ENCODE measurements at regions not wholly inside any gene's neighbourhood (a gene's known extent, or its start where the extent isn't known, plus 50 kb on each side); places are given as distances from the start of the nearest gene placed in this dataset.
"Not testable (repeated sequence)": the region's sequence is repeated elsewhere in the genome, so short reads cannot be mapped to it uniquely, and the experiment has no call there.

DNA sequence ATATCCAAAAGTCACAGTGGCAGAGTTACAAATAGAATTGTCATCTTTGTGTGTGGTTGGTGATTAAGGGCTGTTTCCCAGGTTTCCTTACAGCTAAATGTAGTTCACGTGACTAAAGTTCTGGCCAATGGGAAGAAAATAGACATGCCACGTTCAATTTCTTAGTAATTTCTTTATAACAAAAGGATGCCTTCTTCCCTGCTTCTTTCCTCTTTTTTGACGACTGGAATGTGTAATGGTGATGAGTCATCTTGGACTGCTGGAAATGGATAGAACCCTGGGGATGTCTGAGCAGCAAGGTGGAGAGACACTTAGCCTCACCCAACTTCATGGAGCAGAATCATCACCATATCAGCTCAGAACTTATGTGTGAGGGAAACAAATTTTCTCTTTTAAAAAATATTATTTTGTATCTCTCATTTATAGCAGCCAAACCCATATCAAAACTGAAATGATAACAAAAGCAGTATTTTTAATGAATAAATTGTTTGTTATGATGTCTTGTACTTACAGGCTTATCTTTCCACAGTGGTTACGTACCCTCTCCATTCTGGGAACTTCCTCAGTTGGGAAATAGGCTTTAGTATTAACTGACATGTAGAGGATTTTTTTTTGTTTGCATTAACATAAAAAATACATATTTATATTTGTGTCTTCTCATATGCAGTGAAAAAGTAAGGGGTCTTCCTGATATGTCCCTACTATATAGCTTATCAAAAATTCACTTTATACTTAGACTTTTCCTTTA lies 91.1 kb upstream of the CDH2 start:
- DNase-seq (ENCODE audit: extremely low read depth, insufficient read length) = no peak

DNA sequence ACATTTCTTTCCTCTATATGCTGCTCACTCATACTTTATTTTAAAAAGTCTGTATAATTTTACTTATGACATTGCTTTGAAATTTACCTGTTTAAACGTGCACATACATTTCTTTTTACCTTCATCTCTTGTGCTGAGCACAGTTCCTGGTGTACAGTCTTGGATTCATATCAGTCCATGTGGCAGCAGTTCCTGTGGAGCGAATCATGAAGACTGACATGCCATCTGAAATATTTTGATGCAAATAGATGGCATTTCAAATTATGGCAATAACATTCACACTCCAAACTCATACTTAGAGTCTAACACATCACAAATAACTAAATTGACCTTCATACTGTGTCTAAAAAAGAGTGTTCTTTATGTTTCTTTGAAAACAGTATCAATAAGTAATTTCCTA lies 90.3 kb upstream of the CDH2 start:
- H3K27me3 ChIP-seq (replicated peaks; ENCODE audit: control insufficient read depth, insufficient read depth, low read length) = no peaks in the 10 kb centered on the region
- TF ChIP-seq, protein P1, sequence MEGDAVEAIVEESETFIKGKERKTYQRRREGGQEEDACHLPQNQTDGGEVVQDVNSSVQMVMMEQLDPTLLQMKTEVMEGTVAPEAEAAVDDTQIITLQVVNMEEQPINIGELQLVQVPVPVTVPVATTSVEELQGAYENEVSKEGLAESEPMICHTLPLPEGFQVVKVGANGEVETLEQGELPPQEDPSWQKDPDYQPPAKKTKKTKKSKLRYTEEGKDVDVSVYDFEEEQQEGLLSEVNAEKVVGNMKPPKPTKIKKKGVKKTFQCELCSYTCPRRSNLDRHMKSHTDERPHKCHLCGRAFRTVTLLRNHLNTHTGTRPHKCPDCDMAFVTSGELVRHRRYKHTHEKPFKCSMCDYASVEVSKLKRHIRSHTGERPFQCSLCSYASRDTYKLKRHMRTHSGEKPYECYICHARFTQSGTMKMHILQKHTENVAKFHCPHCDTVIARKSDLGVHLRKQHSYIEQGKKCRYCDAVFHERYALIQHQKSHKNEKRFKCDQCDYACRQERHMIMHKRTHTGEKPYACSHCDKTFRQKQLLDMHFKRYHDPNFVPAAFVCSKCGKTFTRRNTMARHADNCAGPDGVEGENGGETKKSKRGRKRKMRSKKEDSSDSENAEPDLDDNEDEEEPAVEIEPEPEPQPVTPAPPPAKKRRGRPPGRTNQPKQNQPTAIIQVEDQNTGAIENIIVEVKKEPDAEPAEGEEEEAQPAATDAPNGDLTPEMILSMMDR (IDR thresholded peaks at IDR 0.05; ENCODE audit: insufficient read depth, low read length, poor library complexity, severe bottlenecking) = no peak
- DNase-seq (ENCODE audit: extremely low read depth, insufficient read length) = no peak
- H3K4me3 ChIP-seq (replicated peaks; ENCODE audit: low read depth, low read length) = no peak overlapping the region
- no peaks in the 10 kb centered on the region for H3K36me3 ChIP-seq (ENCODE audit: control insufficient read depth, insufficient read depth, low read length)

More for the DNA sequence above, 91.1 kb upstream of the CDH2 start:
- TF ChIP-seq, protein P1 (IDR thresholded peaks at IDR 0.05; ENCODE audit: insufficient read depth, low read length, poor library complexity, severe bottlenecking) = no peak
- Histone ChIP-seq H3K27me3 (replicated peaks; ENCODE audit: control insufficient read depth, insufficient read depth, low read length) (no peaks in the 10 kb centered on the region), H3K4me3 (replicated peaks; ENCODE audit: low read depth, low read length) (no peak overlapping the region), H3K36me3 (ENCODE audit: control insufficient read depth, insufficient read depth, low read length) (no peaks in the 10 kb centered on the region)

DNA sequence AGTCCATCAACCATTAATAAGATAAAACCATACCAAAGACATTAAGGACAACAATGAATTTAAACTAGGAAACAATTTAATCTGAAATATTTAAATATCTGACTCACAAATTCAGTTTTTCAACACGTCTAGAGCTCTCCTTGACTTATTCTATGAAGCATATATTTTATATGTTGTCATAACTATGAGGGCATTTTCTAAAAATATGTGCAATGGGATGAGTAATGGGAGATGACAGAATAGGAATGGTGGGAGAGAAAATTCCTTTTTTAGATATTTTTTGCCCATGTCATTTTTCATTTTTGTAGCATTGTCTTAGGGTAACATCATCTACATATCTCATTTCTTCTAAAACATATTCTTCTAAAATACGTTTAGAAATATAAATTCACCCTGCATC lies 79.2 kb upstream of the CDH2 start:
- TF ChIP-seq, protein P1 (IDR thresholded peaks at IDR 0.05; ENCODE audit: insufficient read depth, low read length, poor library complexity, severe bottlenecking) = no peak
- no peak for DNase-seq (ENCODE audit: extremely low read depth, insufficient read length)
- no peak overlapping the region for H3K4me3 ChIP-seq (replicated peaks; ENCODE audit: low read depth, low read length)

DNA sequence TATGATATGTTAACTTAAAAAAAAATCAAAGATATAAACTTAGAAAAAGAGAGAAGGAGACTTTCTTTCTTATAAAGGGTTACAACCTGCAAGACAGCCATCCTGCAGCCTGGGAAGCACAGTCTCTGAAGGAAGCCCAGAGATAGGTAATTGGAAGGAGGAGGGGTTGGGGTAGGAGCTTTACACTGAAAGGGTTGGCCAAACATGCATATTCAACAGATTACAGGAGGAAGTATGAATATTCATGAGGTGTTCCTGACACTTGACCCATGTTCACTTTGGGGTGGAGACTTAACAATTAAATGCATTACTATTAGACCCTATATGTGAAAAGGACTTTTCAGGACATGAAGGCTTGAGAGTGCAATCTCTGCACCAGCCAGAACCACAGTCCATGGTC lies 71.7 kb upstream of the CDH2 start:
- TF ChIP-seq, protein P1 (IDR thresholded peaks at IDR 0.05; ENCODE audit: insufficient read depth, low read length, poor library complexity, severe bottlenecking) = no peak
- no peaks in the 10 kb centered on the region for H3K27me3 ChIP-seq (replicated peaks; ENCODE audit: control insufficient read depth, insufficient read depth, low read length)

More for the DNA sequence above, 79.2 kb upstream of the CDH2 start:
- no peaks in the 10 kb centered on the region for H3K27me3 ChIP-seq (replicated peaks; ENCODE audit: control insufficient read depth, insufficient read depth, low read length)
- H3K36me3 ChIP-seq (ENCODE audit: control insufficient read depth, insufficient read depth, low read length) = no peaks in the 10 kb centered on the region

DNA sequence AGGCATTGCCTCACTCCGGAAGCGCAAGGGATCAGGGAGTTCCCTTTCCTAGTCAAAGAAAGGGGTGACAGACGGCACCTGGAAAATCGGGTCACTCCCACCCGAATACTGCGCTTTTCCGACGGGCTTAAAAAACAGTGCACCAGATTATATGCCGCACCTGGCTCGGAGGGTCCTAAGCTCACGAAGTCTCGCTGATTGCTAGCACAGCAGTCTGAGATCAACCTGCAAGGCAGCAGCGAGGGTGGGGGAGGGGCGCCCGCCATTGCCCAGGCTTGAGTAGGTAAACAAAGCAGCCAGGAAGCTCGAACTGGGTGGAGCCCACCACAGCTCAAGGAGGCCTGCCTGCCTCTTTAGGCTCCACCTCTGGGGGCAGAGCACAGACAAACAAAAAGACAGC lies 63.7 kb upstream of the CDH2 start:
- H3K27me3 ChIP-seq (replicated peaks; ENCODE audit: control insufficient read depth, insufficient read depth, low read length); H3K4me3 ChIP-seq (replicated peaks; ENCODE audit: low read depth, low read length); DNase-seq (ENCODE audit: extremely low read depth, insufficient read length); H3K36me3 ChIP-seq (ENCODE audit: control insufficient read depth, insufficient read depth, low read length): not testable (repeated sequence)

More for the DNA sequence above, 71.7 kb upstream of the CDH2 start:
- DNase-seq (ENCODE audit: extremely low read depth, insufficient read length) = no peak
- no peaks in the 10 kb centered on the region for H3K36me3 ChIP-seq (ENCODE audit: control insufficient read depth, insufficient read depth, low read length)
- no peak overlapping the region for H3K4me3 ChIP-seq (replicated peaks; ENCODE audit: low read depth, low read length)

DNA sequence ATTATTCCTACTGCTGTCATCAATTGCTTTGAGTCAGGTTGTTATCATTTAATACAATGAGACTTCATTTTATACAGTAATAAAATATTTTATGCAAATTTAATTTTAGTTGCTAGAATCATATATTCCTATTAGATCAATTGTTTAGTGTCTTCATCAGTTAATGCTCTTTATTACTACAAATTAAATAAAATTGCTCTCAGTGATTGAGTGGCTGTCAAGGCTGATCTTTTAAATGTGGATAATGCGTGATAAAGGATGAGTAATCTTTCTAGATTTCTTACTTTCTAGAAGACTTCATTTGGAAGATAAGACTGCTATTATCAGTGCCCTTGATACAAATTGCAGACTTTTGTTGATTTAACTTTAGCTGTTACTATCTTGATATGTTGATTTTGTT lies 59.6 kb upstream of the CDH2 start:
- H3K27me3 ChIP-seq (replicated peaks; ENCODE audit: control insufficient read depth, insufficient read depth, low read length) = no peaks in the 10 kb centered on the region
- DNase-seq (ENCODE audit: extremely low read depth, insufficient read length) = no peak
- no peaks in the 10 kb centered on the region for H3K36me3 ChIP-seq (ENCODE audit: control insufficient read depth, insufficient read depth, low read length)
- no peak overlapping the region for H3K4me3 ChIP-seq (replicated peaks; ENCODE audit: low read depth, low read length)
- TF ChIP-seq, protein P1 (IDR thresholded peaks at IDR 0.05; ENCODE audit: insufficient read depth, low read length, poor library complexity, severe bottlenecking) = no peak
